ENCODE measurements at regions not wholly inside any gene's neighbourhood (a gene's known extent, or its start where the extent isn't known, plus 50 kb on each side); places are given as distances from the start of the nearest gene placed in this dataset.
A peak's percentile ranks its signal among the peaks of the same experiment; 100 is the strongest.

- H3K4me1 Mint-ChIP-seq (ENCODE audit: low read depth) = no peaks in the 10 kb centered on the region
- DNase-seq = no peak
- no peak for TF ChIP-seq CTCF (IDR thresholded peaks at IDR 0.05)
- no peak overlapping the region for H3K27ac Mint-ChIP-seq
- H3K9me3 Mint-ChIP-seq = no peaks in the 10 kb centered on the region; the same call in 1 of the 2 replicates
- H3K27me3 Mint-ChIP-seq (ENCODE audit: insufficient read depth) = peaks cover 11% of the 10 kb centered on the region
- H3K4me3 Mint-ChIP-seq = no peak overlapping the region
- H3K36me3 Mint-ChIP-seq (ENCODE audit: low read depth) = no peaks in the 10 kb centered on the region
Observed at GRCh38 chr12:91786499-91787272, 359.0 kb downstream of the BTG1 start.

- Mint-ChIP-seq H3K9me3 (no peaks in the 10 kb centered on the region; the same call in 1 of the 2 replicates), H3K36me3 (ENCODE audit: low read depth) (no peaks in the 10 kb centered on the region), H3K27me3 (ENCODE audit: insufficient read depth) (peaks cover 10% of the 10 kb centered on the region), H3K4me1 (ENCODE audit: low read depth) (no peaks in the 10 kb centered on the region), H3K4me3 (no peak overlapping the region), H3K27ac (no peak overlapping the region)
- no peak for TF ChIP-seq CTCF (IDR thresholded peaks at IDR 0.05)
- DNase-seq = no peak
Observed at GRCh38 chr12:91785655-91786498, 359.8 kb downstream of the BTG1 start.

GRCh38 chr12:91781114-91781513, 364.5 kb downstream of the BTG1 start:
- Mint-ChIP-seq H3K27me3 (ENCODE audit: insufficient read depth) (peaks cover 14% of the 10 kb centered on the region), H3K36me3 (ENCODE audit: low read depth) (no peaks in the 10 kb centered on the region), H3K27ac (no peak overlapping the region), H3K9me3 (no peaks in the 10 kb centered on the region; the same call in 1 of the 2 replicates), H3K4me3 (no peak overlapping the region), H3K4me1 (ENCODE audit: low read depth) (peaks cover 21% of the 10 kb centered on the region)
- DNase-seq = peak; percentile 23
- no peak for TF ChIP-seq CTCF (IDR thresholded peaks at IDR 0.05)

GRCh38 chr12:91778938-91779400, 366.7 kb downstream of the BTG1 start:
- Mint-ChIP-seq H3K9me3 (no peaks in the 10 kb centered on the region; the same call in 1 of the 2 replicates), H3K27me3 (ENCODE audit: insufficient read depth) (peaks cover 12% of the 10 kb centered on the region), H3K36me3 (ENCODE audit: low read depth) (no peaks in the 10 kb centered on the region), H3K27ac (peak overlapping the region; percentile 74), H3K4me3 (peak overlapping the region; percentile 72), H3K4me1 (ENCODE audit: low read depth) (peaks cover 31% of the 10 kb centered on the region)
- peak; percentile 94 for DNase-seq
- TF ChIP-seq CTCF (IDR thresholded peaks at IDR 0.05) = no peak

GRCh38 chr12:91778091-91778832, 367.4 kb downstream of the BTG1 start:
- H3K36me3 Mint-ChIP-seq (ENCODE audit: low read depth) = no peaks in the 10 kb centered on the region
- no peak for DNase-seq
- peaks cover 31% of the 10 kb centered on the region for H3K4me1 Mint-ChIP-seq (ENCODE audit: low read depth)
- peak overlapping the region; percentile 72 for H3K4me3 Mint-ChIP-seq
- peaks cover 8% of the 10 kb centered on the region for H3K27me3 Mint-ChIP-seq (ENCODE audit: insufficient read depth)
- no peaks in the 10 kb centered on the region; the same call in 1 of the 2 replicates for H3K9me3 Mint-ChIP-seq
- peak overlapping the region; percentile 74 for H3K27ac Mint-ChIP-seq
- TF ChIP-seq CTCF (IDR thresholded peaks at IDR 0.05) = no peak

Measured in HFFc6 (cell line).